ENCODE measurements at regions not wholly inside any gene's neighbourhood (a gene's known extent, or its start where the extent isn't known, plus 50 kb on each side); places are given as distances from the start of the nearest gene placed in this dataset.

DNA sequence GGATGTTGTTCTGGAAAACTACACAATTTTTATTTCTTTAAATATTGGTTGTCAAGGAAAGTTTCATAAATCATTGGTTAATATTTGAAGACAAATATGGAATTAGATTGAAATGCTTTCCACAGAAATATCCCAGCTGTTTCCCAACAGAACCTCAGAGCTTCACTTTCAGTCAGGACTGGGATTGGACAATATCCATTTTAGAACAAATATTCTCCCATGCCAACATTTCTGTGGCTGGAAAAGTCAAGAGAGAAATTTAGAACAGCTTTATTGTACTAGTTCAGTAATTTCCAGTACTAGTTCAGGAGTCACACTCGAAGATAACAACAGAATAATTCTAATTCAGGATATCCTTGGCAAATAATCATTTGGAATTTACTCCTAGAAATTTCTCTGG is 116.1 kb upstream of the TUT7 start:
- no peak for DNase-seq

DNA sequence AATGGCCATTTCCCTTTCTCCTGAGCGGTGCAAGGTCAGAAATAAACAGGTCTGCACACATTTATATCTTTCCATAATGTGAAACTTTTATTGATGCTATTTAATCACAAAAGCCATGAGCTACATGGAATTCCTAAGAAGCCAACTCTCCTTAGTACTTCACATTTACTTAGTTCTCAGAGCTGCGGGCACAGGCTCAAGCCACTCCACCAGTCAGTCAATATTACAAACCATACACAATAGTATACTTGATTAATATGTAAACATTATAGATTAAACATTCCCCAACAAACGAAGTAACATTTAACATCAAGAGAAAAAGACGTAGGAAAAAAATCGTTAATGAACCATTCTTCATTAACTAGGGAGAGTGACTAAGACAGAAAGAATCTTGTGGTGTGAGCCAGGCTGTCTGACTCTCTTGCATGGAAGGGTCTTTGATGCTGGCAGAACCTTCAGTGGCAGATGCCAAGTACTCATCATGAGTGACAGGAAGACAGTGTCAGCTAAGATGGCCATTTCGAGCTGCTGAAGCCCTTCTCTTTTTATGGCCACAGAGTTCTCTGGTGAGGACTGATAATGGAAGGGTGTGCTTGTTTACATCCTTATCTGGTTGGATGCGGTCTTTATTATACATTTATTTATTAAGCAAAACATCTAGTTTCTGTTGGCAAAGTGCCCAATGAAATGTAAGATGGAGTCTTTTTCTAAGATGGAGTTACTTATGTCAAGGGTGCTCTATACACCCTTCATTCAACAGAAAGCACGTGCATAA is 115.5 kb upstream of the TUT7 start:
- no peak for DNase-seq

DNA sequence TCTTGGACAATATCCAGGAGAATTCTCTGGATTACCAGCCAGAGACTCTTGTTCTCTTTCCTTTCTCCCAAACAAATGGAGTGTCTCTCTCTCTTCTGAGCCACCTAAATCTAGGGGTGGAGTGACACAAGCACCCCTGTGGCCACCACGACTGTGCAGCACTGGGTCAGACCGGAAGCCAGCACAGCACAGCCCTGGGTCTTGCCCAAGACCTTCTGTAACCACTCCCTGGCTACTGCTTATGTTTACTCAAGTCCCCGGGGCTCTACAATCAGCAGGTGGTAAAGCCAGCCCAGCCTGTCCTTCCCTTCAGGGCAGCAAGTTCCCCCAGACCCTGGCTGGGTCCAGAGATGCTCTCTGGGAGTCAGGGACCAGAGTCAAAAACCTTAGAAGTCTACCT is 110.0 kb upstream of the TUT7 start:
- DNase-seq, result no peak

DNA sequence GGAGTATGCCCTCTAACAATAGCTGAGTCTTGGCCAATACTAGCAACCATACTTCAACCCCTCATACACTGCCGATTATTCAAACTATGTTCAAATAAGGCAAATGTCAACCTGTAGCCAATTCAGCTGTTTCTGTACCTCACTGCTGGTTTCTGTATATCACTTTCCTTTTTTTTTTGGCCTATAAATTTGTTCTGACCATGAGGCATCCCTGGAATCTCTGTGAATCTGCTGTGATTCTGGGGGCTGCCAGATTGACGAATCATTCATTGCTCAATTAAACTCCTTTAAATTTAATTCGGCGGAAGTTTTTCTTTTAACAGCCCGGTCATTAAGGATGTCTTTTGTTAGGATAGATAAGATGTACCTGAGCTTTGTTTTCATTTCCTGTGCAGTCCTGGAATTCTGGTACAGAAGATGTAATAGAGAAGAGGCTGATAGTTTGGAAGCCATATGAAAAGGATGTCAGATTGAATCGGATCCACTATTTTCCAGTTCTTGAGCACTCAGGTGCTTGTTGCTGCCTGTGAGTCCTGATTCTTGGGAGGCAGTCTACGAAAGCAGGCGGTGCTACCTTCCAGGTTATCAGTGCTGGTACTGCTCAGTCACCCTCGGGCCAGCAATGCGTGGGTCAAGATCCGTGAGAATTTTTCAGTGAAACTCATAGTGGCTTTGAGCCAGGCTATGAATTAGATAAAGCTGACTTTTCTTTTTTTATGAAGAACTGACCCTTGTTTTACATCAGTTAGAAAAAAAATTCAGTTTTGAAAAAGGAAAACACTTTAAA is 106.2 kb upstream of the TUT7 start:
- DNase-seq, result no peak

DNA sequence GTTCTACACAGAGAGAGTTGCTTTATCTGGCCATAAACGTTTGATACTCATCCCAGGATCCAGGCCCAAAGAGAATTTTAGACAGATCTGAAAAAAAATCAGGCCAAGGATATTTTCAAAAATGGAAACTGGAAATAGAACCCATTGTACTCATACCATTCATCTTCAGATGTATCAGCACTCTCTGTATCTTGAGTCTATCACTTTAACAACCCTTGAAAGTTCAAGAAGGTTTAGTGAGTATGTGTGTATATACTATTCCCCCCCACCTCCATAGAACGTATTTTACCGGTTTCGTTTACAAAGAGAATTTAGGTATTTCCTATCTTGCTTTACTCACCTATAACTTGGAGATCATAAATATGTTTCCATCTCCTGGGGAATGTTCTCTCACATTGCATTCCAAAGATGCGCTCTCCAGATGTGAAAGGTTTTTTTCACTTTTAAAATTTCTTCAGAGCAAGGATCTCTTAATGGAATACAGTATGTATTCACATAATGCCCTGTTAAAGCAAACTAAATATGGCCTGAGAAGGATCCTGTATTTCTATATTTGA is 105.5 kb upstream of the TUT7 start:
- no peak for DNase-seq

GRCh38 chr9:86459191-86459590 is 105.0 kb upstream of the TUT7 start:
- no peak for DNase-seq

DNA sequence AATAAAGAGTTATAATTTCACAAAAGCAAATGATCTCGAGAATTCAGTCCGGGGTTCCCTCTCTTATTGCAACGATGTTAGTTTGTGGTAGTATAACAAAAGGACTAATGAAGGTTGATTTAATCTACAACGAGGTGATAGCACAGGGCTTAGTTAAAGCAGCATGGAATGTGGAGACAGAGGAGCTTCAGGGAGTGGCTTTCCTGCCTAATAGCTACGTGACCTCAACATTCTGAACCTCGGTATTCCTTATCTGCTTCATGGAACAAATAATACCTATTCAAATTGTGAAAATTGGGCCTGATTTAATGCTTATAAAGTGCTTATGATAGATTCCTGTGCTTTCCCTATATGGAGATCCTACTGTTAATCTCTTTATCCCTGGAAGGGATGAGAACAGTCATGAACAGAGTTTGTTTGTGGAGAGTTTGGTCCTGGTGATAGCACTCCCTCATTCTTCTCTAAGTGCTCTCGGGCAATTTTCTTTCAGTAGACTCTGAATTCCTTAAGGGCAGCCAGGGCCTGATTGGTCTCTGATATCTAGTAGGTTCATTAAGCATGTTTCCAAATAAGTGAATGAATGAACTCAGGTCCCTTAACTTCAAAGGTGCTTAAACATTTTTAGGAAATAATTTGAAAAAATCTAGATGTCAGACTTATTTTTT is 104.1 kb upstream of the TUT7 start:
- DNase-seq, result no peak

DNA sequence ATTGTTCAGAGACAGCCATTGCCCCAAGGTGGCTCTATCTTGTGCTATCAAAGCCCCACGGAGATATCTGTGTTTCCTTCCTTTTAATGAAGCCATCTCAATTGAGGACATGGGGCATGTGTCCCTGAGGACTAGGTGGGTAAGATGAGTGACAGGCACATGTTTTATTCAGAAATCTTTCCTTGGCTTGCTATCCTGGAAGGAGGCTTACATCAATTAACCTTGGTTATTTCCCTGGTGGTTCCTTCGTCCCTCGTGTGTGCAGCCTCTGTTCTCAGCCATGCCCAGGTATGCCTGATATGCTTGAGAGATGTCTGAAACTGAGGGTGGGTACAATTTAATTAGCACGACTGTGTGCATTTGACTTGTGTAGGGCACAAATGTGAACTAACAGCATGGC is 102.2 kb upstream of the TUT7 start:
- no peak for DNase-seq

GRCh38 chr9:86454701-86455615 is 100.7 kb upstream of the TUT7 start:
- DNase-seq, result no peak

- no peak for DNase-seq
These were observed 98.1 kb upstream of the TUT7 start for GRCh38 chr9:86452201-86452828.

DNA sequence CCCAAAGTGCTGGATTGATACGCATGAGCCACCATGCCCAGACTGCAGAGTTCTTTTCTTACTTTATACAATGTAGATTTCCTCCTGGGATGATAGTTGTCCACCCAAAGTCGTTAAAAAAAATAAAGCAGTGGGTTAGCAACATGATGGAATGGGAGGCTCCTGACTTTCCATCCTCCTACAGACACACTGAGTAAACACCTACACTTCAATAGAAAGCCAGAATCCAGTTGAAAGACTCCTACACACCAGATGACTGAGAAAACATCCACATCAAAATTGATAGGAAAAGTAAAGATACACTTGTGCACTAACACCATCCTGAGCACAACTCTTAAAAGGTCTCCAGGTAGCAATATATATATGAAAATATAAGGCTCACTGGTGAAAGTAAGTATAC is 95.0 kb upstream of the TUT7 start:
- DNase-seq, result no peak

- DNase-seq, result no peak
These were observed 91.5 kb upstream of the TUT7 start for GRCh38 chr9:86445671-86446070.

GRCh38 chr9:86443992-86444391 is 89.8 kb upstream of the TUT7 start:
- no peak for DNase-seq

DNA sequence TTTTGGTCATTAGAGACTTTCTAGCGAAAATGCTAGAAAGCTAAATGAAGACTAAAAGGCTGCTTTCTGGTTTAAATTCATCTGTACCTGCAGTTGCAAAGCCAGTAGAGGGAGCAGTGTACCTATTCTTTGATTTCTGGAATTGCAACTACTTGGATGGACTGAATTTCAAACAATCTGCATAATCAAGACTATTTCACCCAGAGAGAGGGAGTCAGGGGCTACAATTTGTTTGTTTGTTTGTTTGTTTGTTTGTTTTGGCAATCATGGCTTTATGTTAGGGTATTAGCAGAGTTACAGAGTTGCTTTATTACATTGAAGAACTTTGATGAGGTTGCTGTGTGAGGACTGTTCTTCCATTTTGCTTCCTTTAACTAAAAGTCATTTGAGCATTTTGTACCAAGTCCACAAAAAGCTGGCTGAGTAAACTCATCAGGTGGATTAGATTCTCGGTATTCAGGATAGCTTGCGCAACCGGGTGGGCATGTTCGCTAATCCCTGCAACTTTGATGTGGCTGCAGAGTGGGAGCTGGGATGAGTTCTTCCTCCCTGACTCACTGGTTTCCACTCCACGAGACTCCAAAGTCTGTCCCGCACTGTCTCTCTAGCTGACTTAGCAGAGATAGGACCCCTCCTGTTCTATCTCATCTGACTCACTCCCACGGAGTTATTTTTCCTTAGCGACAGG is 80.0 kb upstream of the TUT7 start:
- peak; percentile 23 for DNase-seq

GRCh38 chr9:86424251-86424891 is 70.2 kb upstream of the TUT7 start:
- DNase-seq, result no peak

DNA sequence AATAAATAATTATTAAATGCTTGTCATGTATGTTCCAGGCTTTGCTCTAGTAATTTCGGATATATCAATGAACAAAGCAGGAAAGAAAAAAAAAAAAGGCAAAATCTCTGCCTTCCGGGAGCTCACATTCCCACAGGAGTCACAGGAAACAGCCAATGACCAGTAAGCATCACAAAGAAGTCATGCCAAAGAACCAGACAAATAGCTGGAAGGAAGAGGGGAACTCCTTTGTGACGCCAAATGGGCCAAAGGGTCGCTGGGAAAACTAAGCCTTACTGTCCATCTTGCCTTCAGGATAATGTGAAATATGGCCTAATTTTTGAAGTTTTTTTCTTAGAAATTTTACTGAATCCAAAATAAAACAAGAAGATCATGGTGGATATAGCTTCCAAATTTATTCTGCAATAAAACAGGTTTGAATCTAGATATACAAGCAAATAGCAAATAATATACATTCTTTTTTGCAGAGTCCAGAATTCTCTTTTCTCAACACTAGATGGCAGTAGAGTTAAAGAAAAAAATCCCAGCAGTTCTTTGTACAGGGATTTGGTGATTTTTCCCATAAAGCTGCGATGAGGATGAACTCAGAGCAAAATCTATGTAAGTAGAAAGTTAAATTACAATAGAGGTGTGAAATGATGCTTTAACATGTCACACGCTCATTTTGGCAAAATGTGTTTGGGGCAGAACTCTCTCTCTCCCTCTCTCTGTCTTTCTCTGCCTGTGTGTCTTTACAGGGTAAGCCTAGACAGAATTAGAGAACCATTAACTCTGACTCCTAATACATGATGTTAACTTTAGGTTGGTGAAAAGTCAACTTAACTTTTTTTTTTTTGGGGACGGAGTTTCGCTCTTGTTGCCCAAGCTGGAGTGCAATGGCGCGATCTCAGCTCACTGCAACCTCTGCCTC is 60.0 kb upstream of the TUT7 start:
- peak; percentile 4 for DNase-seq

- DNase-seq, result no peak
These were observed 56.1 kb upstream of the TUT7 start for GRCh38 chr9:86410281-86410680.

DNA sequence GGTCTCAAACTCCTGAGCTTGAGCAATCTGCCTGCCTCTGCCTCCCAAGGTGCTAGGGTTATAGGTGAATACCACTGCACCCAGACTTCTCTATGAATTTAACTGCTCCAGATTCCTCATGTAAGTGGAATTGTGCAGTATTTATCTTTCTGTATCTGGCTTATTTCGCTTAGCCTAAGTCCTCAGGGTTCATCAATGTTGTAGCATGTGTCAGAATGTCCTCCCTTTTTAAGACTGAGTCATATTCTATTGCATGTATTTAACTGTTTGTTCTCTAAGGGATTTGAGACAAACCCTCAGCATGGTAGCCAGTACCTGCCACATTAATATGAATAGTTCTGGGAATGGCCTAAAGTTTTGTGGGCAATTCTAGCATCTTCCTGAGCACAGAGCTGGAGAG is 53.9 kb upstream of the TUT7 start:
- DNase-seq, result no peak

- DNase-seq, result no peak
These were observed 52.8 kb upstream of the TUT7 start for GRCh38 chr9:86407022-86407421.

- DNase-seq, result no peak
These were observed 52.2 kb upstream of the TUT7 start for GRCh38 chr9:86406366-86406765.
